A549 (cell line): ENCODE measurements at regions not wholly inside any gene's neighbourhood (a gene's known extent, or its start where the extent isn't known, plus 50 kb on each side); places are given as distances from the start of the nearest gene placed in this dataset.

Experiments
- BHLHE40 ChIP-seq: IDR thresholded peaks from 2 replicates; pipeline ENCODE4 v1.6.1; 2012; ENCODE audit warnings: low read depth, low read length, inconsistent platforms
- FOSL2 ChIP-seq, 2 experiments: fragments of 450-650 bp in 1 of 2; fragments of >200 bp in 1 of 2; sonication (Bioruptor Twin) in 1 of 2; formaldehyde crosslinking; IDR thresholded peaks; 2 replicates each; pipeline versions ENCODE4 v1.5.0 to v1.6.1; 2016 to 2020; ENCODE audit warnings: mild to moderate bottlenecking in 1 of 2, moderate library complexity in 1 of 2
- POLR2A ChIP-seq: IDR thresholded peaks from 2 replicates; pipeline ENCODE4 v1.6.1; 2012; ENCODE audit warnings: mild to moderate bottlenecking, low read length
- SREBF2 ChIP-seq: fragments of 450-650 bp; IDR thresholded peaks from 2 replicates; pipeline ENCODE4 v1.6.1; 2014; ENCODE audit warnings: mild to moderate bottlenecking, moderate library complexity
- TP53 ChIP-seq: fragments of 250-450 bp; sonication (Bioruptor Pico); IDR thresholded peaks from 2 replicates; pipeline ENCODE4 v1.5.0; 2021; ENCODE audit warnings: mild to moderate bottlenecking, moderate library complexity
- TF ChIP-seq, protein P1 (sequence below): fragments of >200 bp; sonication (Bioruptor Twin); formaldehyde crosslinking; IDR thresholded peaks from 3 replicates; pipeline ENCODE4 v1.5.1; 2016
- TF ChIP-seq, protein P2 (sequence below): IDR thresholded peaks from 2 replicates; pipeline ENCODE4 v1.6.1; 2012

DNA sequence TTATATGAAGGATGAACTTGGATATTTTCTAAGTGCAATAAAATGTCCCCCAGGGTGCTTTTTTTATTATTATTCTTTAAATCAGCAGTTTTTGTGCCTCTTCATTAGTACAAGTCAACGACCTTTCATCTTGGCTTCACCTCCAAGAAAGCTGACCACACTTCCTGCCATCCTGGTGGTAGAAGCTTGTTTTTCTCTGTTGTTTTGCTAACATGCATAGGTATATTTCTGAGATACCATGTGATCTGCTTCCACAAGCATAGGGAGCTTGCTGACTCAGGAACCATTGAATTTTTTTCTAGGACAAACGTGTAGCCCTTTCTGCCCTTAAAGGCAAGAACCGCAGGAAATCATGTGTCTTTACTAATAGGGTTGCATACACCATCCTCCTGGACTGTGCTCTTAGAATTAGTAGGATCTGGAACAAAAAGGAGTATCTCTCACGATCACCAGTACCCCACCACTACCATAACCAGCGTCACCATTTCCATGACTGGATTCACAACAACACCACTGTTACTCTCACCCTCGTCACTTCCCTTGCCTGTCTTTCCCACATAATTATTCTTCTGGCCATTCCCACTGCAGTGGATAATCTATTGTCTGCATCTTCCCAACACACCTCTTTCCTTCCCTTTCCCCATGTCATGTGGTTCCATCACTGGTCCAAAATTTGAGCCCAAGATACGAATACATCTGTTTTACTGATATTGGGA, 207.1 kb downstream of the MAFB start:
- TF ChIP-seq, protein P1, sequence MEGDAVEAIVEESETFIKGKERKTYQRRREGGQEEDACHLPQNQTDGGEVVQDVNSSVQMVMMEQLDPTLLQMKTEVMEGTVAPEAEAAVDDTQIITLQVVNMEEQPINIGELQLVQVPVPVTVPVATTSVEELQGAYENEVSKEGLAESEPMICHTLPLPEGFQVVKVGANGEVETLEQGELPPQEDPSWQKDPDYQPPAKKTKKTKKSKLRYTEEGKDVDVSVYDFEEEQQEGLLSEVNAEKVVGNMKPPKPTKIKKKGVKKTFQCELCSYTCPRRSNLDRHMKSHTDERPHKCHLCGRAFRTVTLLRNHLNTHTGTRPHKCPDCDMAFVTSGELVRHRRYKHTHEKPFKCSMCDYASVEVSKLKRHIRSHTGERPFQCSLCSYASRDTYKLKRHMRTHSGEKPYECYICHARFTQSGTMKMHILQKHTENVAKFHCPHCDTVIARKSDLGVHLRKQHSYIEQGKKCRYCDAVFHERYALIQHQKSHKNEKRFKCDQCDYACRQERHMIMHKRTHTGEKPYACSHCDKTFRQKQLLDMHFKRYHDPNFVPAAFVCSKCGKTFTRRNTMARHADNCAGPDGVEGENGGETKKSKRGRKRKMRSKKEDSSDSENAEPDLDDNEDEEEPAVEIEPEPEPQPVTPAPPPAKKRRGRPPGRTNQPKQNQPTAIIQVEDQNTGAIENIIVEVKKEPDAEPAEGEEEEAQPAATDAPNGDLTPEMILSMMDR, result no peak
- no peak for TF ChIP-seq POLR2A
- TF ChIP-seq BHLHE40, result no peak
- TF ChIP-seq SREBF2, result no peak
- TF ChIP-seq FOSL2 (IDR thresholded peaks at IDR 0.05), result no peak
- TF ChIP-seq FOSL2 (CRISPR knock-in tag; IDR thresholded peaks at IDR 0.05), result no peak
- TF ChIP-seq, protein P2, sequence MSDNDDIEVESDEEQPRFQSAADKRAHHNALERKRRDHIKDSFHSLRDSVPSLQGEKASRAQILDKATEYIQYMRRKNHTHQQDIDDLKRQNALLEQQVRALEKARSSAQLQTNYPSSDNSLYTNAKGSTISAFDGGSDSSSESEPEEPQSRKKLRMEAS, result no peak
- TF ChIP-seq TP53 (CRISPR knock-in tag), result no peak
